ENCODE measurements at regions not wholly inside any gene's neighbourhood (a gene's known extent, or its start where the extent isn't known, plus 50 kb on each side); places are given as distances from the start of the nearest gene placed in this dataset.

DNA sequence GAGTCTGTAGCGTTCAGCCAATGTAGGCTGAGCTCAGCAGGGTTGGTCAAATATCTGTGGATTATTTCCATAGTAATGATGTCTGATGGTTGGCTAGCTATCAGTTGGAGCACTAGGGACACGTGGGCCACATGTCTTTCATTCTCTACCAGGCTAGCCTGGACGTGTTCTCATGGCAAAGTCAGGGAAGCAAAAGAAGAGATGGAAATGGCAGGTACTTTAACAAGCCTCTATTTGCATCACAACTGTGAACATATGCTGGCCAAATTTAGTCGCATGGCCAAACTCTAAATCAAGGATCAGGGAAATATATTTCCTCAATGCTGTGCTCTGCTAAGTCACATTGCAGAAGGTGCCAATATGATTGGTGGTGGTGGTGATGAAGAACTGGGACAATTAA is 371.6 kb upstream of the CHST9 start:
- TF ChIP-seq CTCF (IDR thresholded peaks at IDR 0.05; ENCODE audit: low read depth, low read length) = no peak
- no peak overlapping the region for H3K4me3 ChIP-seq (ENCODE audit: low read depth, low read length)

DNA sequence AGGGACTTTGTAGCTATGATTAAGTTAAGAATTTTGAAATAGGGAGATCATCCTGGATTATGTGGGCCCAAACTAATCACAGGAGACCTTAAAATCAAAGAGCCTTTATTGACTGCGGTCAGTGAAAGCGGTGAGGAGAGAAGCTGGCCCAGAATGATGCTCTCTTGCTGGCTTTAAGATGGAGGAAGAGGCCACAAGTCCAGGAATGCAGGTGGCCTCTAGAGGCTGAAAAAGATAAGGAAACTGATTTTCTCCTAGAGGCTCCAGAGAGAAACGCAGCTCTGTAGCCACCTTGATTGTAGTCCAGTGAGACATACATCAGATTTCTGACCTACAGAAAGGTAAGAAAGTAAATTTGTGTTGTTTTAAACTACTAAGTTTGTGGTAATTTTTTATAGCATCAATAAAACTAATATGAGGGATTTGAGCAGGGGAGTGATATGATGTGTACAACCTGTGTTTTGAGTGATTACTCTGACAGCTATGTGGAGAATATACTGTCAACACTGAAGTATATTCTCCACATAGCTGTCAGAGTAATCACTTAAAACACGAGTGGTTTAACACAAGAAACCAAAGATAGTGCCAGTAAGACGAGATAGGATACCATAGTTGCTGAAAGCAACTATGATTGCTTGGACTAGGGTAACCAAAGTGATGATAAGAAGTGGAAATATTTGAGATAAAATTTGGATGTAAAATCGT is 364.4 kb upstream of the CHST9 start:
- no peak for TF ChIP-seq CTCF (IDR thresholded peaks at IDR 0.05; ENCODE audit: low read depth, low read length)
- no peak overlapping the region for H3K4me3 ChIP-seq (ENCODE audit: low read depth, low read length)

DNA sequence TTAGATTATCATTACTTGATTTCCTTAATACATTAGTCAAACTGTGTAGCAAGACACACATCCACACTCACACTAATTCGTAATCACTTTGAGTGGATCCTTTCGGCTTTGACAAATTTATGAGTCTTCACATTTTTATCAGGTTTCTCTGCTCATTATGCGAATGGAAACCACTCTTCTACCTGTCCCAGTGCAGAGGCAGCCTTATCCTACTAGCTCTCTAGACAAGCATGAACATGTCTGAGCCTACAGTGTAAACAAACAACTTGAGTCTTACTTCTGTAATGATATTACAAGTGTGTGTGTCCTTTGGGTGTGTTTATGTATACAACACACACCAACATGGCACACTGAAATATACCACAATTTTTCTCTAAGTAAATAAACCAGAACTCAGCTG is 361.9 kb upstream of the CHST9 start:
- no peak overlapping the region for H3K4me3 ChIP-seq (ENCODE audit: low read depth, low read length)
- no peak for TF ChIP-seq CTCF (IDR thresholded peaks at IDR 0.05; ENCODE audit: low read depth, low read length)

GRCh38 chr18:27544206-27544605 is 359.1 kb upstream of the CHST9 start:
- H3K4me3 ChIP-seq (ENCODE audit: low read depth, low read length) = no peak overlapping the region
- no peak for TF ChIP-seq CTCF (IDR thresholded peaks at IDR 0.05; ENCODE audit: low read depth, low read length)

DNA sequence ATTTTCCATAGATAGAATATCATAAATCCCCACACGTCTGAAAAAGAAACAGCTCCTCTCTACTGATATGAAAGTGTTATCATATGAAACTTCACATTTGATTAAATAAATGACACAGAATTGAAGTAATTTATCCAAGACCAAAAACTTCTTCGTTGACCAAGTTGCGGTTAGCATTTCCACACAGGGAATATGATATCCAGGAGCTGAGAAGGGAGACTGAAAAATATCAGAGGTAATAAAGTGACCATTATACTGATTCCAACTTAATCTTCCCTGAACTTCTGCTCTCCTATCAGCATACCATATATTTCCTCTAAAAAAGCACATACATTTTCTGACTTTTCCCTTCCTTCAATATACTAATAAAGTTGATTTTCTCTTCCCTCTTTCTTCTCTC is 356.2 kb upstream of the CHST9 start:
- TF ChIP-seq CTCF (IDR thresholded peaks at IDR 0.05; ENCODE audit: low read depth, low read length) = no peak
- no peak overlapping the region for H3K4me3 ChIP-seq (ENCODE audit: low read depth, low read length)

GRCh38 chr18:27540111-27540510 is 355.0 kb upstream of the CHST9 start:
- TF ChIP-seq CTCF (IDR thresholded peaks at IDR 0.05; ENCODE audit: low read depth, low read length) = no peak
- no peak overlapping the region for H3K4me3 ChIP-seq (ENCODE audit: low read depth, low read length)

DNA sequence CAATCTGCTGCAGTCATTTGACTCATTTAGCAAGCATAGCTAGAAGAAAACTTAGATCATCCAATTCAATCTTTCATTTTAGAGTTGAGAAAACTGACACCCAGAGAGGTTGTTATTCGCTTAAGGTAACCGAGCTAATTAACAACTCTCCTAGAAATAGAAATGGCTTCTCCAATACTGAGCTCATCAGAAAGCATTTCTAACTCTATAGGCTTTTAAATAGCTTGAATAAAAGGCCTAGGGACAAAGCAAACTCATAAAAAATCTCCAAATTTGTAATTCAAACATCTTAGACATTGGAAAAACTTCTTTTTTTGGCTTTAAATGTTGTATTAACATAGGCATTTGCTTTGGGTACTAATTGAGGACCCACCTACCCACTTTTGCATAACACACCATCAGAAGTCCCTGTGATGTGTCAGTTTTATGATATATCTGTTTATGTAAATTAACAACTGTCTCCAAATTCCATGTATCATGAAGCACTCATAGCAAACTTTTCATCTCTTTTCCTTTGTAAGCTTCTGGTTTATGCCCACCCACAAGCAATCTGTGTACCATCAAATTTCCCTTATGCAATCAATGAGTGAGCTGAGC is 343.9 kb upstream of the CHST9 start:
- no peak for TF ChIP-seq CTCF (IDR thresholded peaks at IDR 0.05; ENCODE audit: low read depth, low read length)

More for the DNA sequence above, 343.9 kb upstream of the CHST9 start:
- H3K4me3 ChIP-seq (ENCODE audit: low read depth, low read length) = no peak overlapping the region

Measured in WI38 (cell line).